ENCODE measurements at regions not wholly inside any gene's neighbourhood (a gene's known extent, or its start where the extent isn't known, plus 50 kb on each side); places are given as distances from the start of the nearest gene placed in this dataset.
A peak's percentile ranks its signal among the peaks of the same experiment; 100 is the strongest.
"Not testable (repeated sequence)": the region's sequence is repeated elsewhere in the genome, so short reads cannot be mapped to it uniquely, and the experiment has no call there.

DNA sequence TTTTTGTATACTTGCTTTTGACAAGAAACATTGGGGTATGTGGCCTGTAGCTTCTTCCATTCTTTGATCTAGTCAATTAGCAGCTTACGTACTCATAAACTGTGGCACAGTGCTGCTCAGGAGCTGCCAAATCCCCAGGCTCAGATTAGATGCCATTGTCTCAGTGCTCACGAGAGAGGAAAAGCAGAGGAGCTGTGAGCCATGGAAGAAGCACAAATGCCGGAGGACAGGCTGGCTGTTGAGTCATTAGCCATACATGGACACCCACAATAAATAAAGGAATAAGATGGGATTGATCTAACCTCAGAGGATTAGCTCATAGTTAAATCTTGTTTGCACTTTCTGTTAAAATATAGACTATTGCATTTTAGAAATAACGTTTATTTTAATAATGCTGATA lies 121.7 kb downstream of the POSTN start:
- DNase-seq (ENCODE audit: low read depth), result no peak
- H3K4me3 ChIP-seq (ENCODE audit: low read depth, low read length), result no peak overlapping the region

DNA sequence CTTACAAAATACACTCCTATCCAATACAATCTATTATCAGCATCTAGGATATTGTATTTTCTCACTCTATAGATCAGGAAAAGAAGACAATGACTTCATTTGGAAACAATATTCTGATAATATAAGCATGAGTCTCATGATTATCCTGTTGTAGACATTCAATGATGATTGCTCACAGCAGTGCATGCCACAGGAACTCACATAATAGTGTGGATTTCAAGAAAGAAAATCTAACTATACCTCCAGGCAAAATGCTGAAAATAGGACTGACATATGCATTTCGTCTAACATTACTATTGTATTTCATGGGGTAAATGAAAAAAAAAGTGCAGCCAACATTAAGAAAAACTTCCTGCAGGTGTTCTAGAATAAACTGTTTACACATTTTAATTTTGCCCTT lies 122.6 kb downstream of the POSTN start:
- no peak for DNase-seq (ENCODE audit: low read depth)
- H3K4me3 ChIP-seq (ENCODE audit: low read depth, low read length), result no peak overlapping the region

DNA sequence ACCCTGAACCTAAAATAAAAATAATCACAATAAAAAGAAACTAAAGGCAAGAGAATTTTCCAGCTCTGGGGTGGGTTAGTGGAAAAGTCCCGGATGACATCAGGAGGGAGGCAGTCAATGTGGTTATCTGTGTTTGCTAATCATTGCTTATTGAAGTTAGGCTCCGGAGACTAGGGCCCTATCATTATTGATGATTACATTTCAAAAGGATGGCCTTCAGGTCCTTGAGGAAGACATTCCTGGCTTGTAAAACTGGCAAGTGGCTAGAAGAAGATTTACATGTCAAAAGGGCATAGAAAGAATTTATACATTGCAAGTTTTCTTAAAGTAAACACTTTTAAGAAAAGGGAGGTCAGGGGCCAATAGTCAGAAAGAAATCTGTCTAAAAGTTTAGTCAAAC lies 123.4 kb downstream of the POSTN start:
- DNase-seq (ENCODE audit: low read depth), result no peak
- no peak overlapping the region for H3K4me3 ChIP-seq (ENCODE audit: low read depth, low read length)

DNA sequence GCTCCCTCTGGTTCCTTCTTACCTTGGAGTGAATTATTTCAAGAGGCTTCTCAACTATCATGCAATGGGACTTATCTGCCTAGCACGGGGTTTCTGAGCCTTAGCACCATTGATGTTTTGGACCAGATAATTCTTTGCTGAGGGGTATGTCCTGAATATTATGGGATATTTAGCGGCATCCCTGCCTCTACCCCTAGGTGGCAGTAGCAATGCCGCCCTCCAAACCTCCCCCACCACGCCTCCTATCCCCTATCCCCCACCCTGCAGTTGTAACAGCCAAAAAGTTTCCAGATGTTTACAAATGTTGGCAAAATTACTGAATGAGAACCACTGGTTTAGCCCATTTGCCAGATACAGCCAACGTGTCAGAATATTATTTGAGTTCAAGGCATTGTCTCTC lies 125.5 kb downstream of the POSTN start:
- no peak for DNase-seq (ENCODE audit: low read depth)
- H3K4me3 ChIP-seq (ENCODE audit: low read depth, low read length), result no peak overlapping the region

DNA sequence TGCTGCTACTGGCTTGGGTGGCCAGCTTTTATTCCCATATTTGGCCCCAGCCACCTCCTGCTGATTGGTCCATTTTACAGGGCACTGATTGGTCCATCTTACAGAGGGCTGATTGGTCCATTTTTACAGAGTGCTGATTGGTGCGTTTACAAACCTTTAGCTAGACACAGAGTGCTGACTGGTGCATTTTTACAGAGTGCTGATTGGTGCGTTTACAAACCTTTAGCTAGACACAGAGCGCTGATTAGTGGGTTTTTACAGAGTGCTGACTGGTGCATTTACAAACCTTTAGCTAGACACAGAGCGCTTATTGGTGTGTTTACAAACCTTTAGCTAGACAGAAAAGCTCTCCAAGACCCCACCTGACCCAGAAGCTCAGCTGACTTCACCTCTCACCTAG lies 126.3 kb downstream of the POSTN start:
- DNase-seq (ENCODE audit: low read depth); H3K4me3 ChIP-seq (ENCODE audit: low read depth, low read length): not testable (repeated sequence)

DNA sequence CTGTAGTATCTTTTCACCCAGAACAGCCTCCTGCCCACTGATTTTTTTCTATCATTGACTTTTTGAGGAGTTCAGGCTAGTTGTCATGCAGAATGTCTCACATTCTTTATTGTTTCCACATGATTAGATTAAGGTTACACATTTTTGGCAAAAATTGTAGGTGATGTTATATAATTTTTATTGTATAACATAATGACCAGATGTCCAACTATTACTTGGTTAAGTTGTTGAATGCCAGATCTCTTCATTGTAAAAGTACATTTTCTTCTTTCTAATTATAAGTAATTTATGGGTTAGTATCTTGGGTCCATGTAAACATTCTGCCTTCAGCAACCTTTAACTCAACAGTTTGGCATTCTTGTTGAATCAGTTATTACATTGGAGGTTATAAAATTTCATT lies 138.4 kb downstream of the POSTN start:
- DNase-seq (ENCODE audit: low read depth), result no peak

DNA sequence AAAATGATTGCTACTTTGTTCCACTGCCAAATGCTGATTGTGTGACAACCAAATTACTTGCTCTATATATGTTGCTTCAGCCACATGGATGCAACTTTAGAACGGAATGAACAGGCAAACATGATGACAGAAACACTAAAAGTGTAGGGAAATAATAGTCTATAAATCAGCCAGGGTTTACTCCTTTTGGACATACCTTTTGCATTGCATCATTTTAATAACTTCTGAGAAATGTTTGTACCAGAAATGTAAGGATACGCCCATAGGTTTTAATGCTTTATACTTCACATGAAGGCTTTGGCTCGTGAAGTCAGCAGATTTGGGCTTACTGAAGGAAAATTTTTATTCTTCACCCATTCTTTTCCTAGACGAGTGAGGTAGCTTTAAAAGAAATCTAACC lies 141.0 kb downstream of the POSTN start:
- no peak overlapping the region for H3K4me3 ChIP-seq (ENCODE audit: low read depth, low read length)
- peak; percentile 55 for DNase-seq (ENCODE audit: low read depth)

More for the DNA sequence above, 138.4 kb downstream of the POSTN start:
- H3K4me3 ChIP-seq (ENCODE audit: low read depth, low read length), result no peak overlapping the region

DNA sequence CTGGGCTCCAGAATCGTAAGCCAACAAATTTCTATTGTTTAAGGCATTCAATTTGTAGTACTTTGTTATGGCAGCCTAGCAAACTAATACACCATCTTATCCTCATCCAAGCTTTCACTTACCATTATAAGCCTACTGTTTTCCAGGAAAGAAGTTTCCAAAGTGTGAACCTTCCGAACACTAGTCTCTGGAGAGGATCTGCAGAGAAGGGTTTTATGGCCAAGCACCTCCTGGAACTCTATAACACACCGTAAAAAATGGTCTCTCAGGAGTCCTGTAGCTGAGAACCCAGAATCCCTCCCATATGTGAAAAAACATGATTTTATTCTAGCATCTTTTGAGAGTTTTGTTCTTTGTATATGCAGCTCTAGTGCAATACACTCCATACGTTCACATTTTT lies 142.1 kb downstream of the POSTN start:
- DNase-seq (ENCODE audit: low read depth), result no peak
- H3K4me3 ChIP-seq (ENCODE audit: low read depth, low read length), result no peak overlapping the region

DNA sequence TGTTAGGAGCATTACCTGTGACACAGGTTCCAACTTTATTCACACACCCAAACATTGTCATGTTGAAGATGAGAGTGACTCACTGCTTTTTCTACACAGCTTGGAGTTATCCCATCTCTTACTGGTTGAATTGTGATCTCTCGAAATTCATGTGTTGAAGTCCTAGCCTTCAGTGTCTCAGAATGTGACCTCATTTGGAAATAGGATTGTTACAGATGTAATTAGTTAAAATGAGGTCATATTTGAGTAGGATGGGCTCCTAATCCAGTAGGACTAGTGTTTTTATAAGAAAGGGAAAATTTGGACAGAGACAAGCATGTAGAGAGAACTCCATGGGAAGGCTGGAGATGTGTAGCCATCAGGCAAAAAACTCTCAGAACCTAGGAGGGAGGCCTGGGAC lies 142.5 kb downstream of the POSTN start:
- H3K4me3 ChIP-seq (ENCODE audit: low read depth, low read length), result no peak overlapping the region
- no peak for DNase-seq (ENCODE audit: low read depth)

DNA sequence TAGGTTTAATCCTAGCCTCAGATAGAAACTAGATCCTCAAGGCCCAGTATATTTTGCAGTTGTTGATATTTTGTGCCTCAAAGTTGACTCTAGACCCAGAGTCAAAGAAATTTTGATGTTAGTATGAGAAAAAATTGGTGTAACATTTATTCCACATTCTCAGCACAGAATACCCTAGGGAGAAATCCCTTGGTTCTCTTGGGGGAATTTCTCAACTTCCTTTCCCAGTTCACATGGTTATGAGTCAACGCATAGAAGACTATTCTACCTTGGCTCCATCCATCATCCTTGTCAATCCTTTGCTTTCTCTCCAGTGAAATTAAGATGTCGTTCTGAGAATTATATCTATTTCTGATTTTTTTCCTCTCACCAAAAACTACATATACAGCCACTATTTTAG lies 145.3 kb downstream of the POSTN start:
- peak; percentile 67 for DNase-seq (ENCODE audit: low read depth)
- H3K4me3 ChIP-seq (ENCODE audit: low read depth, low read length), result no peak overlapping the region

DNA sequence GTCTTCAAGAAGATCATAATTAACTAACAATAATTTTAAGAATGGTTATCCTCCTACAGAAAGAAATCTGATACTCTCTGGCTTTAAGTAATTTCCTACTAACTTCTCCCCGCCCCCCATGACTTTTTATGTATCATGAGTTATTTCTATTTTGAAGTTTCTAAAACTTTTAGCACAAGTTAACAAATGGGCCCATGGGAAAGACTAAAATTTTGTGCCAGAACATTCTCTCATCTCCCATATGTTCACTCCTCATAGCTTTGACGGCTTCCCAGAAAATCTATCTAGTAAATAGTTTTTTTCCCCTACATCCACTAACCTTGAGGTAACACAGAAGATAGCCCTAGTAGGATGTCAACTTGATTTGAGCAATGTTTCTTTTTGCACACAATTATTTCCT lies 148.3 kb downstream of the POSTN start:
- no peak overlapping the region for H3K4me3 ChIP-seq (ENCODE audit: low read depth, low read length)
- peak; percentile 40 for DNase-seq (ENCODE audit: low read depth)

DNA sequence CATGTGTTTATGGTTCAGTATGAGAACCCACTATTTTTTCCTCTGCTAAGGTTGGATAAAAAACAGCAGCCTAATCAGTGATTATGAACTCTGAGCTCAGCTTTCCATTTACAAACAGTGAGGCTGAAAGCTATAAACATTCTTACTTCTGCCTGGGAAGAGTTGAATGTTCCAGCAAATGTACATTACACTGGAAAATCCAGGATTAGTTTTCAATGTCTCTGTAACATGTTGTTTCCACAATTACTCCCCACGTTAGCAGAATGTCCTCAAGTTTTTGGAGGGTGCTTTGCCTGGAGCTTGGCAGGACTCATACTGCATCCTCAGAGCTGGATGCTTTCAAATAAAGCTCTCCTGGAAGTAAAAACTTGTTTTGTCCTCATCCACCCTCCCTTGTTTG lies 150.4 kb downstream of the POSTN start:
- DNase-seq (ENCODE audit: low read depth), result no peak
- H3K4me3 ChIP-seq (ENCODE audit: low read depth, low read length), result no peak overlapping the region

DNA sequence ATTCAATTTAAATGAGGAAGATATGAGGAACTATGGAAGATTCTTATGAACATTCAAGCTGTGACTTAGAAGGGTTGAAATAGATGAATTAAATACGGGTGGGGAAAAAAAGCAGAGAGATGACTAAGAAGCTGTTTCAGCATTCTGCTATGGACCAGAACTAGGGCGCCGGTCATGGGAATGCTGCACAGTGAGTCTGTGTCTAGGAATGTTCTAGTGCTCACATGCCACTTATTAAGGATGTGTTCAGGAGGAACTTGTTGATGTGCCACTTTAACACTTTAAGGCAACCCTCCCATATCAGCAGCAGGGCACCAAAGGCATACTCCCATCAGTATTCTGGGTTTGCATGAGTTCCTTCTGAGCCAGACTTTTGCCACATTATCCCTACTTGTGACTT lies 152.1 kb downstream of the POSTN start:
- DNase-seq (ENCODE audit: low read depth), result peak; percentile 95

DNA sequence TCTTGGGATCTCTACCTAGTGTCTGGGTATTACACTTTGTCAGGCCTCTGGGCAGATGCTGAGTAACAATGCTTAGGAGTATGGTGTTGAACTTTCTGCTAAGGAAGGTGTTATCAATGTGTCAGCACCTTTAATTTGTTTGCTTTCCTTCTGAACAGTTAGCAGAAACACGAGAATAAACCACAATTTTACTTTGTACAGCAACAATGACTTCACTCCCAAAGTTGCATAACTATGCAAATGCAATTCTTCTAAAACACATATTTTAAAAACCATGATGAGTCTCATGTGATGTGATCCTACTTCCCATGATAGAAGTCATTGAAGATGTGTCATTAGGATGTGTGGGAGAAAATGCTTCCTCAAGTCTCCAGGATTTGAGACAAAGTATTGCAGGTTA lies 155.0 kb downstream of the POSTN start:
- peak; percentile 91 for DNase-seq (ENCODE audit: low read depth)
- no peak overlapping the region for H3K4me3 ChIP-seq (ENCODE audit: low read depth, low read length)

More for the DNA sequence above, 152.1 kb downstream of the POSTN start:
- no peak overlapping the region for H3K4me3 ChIP-seq (ENCODE audit: low read depth, low read length)

DNA sequence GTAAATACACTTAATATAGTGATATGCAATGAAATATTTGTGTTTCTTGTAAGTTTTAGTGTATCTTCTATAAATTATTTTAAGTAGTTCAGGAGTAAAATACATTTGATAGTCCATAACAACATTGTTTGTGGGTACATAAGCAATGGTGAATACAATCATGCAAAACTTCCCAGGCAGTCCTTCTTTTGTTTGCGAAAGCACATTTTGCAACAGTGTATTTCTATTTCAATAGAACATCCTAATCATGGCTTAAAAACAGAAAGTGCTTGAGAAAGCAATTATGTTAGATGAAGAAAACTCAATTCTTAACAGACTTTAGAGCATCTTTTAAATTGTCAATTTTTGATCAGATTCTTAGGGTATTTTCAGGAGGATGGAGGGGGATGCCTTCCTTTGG lies 155.6 kb downstream of the POSTN start:
- DNase-seq (ENCODE audit: low read depth), result no peak
- H3K4me3 ChIP-seq (ENCODE audit: low read depth, low read length), result no peak overlapping the region

DNA sequence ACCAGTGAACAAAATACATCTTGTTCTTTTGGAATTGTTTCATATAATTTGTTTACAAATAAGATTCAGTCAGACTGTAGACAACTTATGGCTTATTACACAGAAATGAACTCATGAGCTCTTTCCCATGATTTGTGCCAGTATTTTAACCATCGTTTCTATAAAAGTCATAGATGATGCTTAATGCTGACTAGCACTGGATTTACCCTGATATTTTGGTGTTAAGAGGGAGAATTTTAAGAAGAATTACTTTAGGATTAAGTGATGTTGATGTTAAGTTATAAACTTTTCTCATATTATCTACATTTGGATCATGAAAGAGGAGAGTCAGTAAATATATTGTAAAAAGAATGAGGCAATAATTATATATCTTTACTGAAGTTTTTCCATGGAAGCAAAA lies 162.7 kb downstream of the POSTN start:
- H3K4me3 ChIP-seq (ENCODE audit: low read depth, low read length), result no peak overlapping the region
- DNase-seq (ENCODE audit: low read depth), result no peak

DNA sequence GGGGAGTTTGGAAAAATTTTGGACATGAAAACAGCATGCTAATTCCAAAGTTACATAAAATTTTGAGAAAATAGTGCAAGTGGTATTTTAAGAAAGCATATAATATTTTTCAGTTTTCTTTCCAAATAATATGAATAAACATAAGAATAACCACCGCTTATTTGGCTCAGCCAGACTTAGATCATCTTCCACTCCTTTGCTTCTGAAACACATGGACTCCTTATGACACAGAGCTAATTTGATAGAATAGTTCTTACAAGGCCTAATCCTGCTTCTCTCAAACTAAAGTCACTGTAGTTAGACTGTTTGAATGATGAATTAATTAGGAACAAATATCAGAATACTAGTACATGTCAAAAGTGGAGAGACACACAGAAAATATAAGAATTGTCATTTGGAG lies 165.5 kb downstream of the POSTN start:
- DNase-seq (ENCODE audit: low read depth), result no peak
- H3K4me3 ChIP-seq (ENCODE audit: low read depth, low read length), result no peak overlapping the region

DNA sequence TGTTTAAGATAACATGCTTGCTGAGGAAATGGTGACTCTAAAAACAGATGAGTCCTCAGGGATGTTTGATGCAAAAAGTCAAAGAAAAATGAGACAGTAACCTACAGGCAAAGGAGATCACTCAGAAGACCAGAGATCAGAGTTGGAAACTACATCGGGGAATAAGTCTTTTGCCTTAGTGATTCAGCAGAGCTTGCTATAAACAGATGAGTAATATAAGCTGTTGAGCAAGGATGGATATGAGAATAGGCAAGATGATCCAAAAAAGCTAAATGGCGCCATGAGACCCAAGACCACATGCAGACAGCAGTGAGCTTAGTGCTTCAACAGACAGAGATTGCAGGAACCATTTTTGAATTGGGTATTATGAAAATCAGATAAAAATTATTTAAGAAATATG lies 168.6 kb downstream of the POSTN start:
- peak; percentile 93 for DNase-seq (ENCODE audit: low read depth)
- no peak overlapping the region for H3K4me3 ChIP-seq (ENCODE audit: low read depth, low read length)

DNA sequence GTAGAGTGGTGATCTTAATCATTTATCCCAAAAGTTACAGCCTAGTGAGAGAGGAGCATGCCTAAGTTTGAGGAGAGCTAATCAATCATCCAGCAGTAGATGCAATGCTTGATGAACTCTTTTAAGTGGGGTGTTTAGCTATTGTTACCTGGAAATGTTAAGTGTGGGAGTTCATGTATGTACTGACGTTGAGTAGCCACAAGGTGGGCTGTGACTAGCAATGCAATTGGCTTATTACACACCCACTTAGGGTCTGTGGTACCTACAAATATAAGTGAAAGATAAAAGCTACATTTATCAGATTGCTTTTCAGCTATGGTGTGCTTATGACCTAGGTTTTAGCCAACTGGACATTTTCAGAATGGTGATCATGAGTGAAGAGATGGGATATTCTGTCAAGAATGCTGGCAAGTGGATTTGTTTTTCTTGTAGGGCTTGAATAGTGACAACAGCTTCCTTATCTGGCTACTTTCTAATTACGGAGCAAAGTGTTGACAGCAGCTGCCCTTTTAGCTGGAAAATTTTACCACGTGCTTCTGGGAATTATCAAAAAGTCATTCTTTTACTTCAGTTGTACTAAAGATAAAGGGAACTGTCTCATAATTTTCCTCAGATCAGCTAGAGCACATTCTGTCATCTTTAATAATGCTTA lies 170.6 kb downstream of the POSTN start:
- no peak for DNase-seq (ENCODE audit: low read depth)
- no peak overlapping the region for H3K4me3 ChIP-seq (ENCODE audit: low read depth, low read length)

DNA sequence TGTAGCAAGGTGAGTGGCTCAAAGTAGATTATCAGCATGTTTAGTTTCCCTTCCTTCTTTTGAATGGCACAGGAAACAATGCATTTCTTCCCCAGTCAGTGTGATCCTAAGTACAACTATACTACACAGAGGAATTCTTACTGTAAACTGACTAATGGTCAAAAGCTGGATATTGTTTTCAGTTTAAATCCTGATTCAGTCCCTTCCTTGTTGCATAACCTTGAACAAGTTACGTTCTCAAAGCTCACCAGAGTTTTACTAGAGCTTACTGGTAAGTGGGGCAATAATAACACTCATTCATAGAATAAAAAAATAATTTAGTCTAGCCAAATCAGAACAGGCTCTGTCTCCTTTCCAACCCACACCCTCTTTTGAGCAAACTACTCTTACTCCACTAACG lies 180.1 kb downstream of the POSTN start:
- DNase-seq (ENCODE audit: low read depth), result no peak
- no peak overlapping the region for H3K4me3 ChIP-seq (ENCODE audit: low read depth, low read length)

DNA sequence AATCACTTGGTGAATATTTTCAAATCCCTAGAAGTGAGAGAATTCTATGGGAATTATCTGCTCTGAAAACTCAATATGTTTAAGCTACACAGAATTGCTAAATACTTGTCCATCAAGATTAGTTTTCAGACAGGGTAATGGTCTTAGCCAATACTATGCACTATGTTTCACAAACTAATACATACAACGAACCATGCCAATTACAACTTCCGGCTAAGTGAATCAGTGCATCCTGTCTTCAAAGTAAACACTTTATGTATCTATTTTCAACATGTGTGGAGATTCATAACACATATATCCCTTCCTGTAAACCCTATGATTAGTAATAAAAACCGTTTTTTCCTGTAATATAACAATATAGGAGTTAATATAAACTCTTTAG lies 181.5 kb downstream of the POSTN start:
- no peak overlapping the region for H3K4me3 ChIP-seq (ENCODE audit: low read depth, low read length)
- DNase-seq (ENCODE audit: low read depth), result no peak
